ENCODE measurements at regions not wholly inside any gene's neighbourhood (a gene's known extent, or its start where the extent isn't known, plus 50 kb on each side); places are given as distances from the start of the nearest gene placed in this dataset.
A peak's percentile ranks its signal among the peaks of the same experiment; 100 is the strongest.

DNA sequence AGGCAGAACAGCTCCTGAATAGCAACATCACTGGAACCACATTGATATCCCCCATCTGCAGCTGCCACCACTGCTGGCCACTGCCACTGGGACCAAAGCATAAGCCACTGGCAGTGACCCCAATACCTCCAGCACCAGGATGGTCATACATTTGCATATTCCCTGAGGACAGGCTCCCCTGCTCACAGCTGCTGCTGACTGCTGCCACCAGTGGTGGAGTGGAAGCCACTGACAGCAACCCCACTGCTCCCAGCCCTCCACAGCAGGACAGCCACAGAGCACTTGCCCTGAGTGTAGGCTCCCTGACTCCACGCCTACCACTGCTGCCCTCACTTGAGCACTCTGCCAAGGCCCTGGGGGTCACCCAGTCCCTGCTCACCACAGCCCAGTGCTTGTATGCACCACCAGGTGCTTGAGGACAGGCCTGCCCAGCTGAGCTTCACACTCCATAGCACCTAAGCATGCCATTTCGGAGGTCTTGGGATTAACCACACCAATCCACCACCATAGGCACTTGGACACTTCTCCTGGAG lies 327.4 kb upstream of the RPS23 start:
- TF ChIP-seq CTCF (IDR thresholded peaks at IDR 0.05; ENCODE audit: low read depth, low read length): no peak
- no peak overlapping the region for H3K4me3 ChIP-seq (ENCODE audit: low read depth, low read length)

DNA sequence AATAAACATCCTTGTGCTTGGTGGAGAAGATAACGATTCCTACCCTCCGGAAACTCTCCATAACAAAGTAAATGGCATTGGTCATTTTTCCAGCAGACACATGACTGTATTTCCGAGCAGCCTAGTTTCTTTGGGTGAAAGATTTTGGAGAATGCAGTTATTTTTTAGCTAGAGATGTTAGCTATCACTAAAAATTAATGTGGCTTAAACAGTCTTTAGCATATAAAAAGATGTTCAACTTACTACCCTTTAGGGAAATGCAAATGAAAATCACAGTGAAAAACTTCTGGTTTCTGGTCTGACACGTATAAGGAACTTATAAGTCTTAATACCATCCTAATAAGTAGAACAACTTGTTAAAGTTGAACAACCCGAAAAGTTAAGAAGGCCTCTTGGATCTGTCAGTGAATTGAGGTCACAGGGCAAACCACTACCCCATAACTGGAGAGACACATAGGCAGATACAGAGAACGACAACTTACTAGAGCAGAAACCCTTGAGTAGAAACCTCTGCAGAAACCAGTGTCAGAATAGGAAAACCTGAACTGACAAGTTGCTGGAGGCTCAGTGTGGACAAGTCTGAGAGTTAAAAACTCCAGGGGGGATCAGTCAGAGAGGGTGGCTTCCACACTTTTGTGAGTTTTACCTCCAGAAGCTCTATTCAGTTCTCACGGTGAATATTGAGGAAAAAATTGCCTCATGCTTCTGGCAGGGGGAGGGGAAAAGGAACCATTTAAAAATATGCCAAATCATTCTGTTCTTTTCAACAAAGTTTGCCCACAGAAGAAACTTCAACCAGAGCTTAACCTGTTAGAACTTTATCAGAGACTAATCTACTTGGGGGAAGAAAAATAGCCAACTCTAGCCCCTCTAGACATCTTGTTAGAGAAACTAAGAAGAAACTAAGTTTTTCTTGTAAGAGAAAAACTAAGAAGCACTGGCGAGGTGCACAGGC lies 325.2 kb upstream of the RPS23 start:
- H3K4me3 ChIP-seq (ENCODE audit: low read depth, low read length): no peak overlapping the region

GRCh38 chr5:82601861-82602260 lies 323.7 kb upstream of the RPS23 start:
- TF ChIP-seq CTCF (IDR thresholded peaks at IDR 0.05; ENCODE audit: low read depth, low read length): no peak
- no peak overlapping the region for H3K4me3 ChIP-seq (ENCODE audit: low read depth, low read length)

More for the DNA sequence above, 325.2 kb upstream of the RPS23 start:
- TF ChIP-seq CTCF (IDR thresholded peaks at IDR 0.05; ENCODE audit: low read depth, low read length): no peak

DNA sequence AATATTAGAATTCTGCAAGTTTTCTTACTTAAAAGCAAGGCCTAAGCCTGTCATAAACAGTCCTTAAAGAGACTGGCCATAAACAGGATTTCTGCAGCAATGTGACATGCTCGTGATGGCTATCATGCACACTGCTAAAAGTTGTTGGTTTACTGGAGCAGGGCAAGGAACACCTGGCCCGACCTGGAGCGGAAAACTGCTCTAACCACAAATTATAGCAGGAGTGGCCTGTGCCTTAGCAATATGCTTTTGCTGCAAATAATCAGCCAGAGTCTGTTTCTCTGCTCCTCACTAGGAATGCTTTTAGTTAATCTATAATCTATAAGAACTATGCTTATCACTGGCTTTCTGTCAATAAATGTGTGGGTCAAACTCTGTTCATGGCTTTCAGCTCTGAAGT lies 322.9 kb upstream of the RPS23 start:
- TF ChIP-seq CTCF (IDR thresholded peaks at IDR 0.05; ENCODE audit: low read depth, low read length): no peak
- H3K4me3 ChIP-seq (ENCODE audit: low read depth, low read length): no peak overlapping the region

DNA sequence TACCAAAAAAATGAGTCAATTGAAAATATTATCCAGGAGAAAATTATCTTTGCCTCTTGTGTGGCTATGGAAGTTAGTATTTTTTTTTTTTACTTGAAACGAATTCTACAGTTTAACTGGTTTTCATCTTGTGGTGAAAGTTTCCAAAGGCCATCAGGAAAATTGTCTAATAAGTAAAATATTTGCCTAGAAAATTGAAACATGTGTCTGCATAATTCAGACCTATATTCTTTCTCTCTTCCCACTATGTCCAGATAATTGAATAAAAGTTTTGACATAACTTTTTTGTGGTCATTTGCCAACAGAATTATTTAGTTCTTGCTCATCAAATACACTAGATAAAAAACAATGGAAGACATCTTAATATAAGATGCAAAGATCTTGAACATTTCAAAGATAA lies 321.5 kb upstream of the RPS23 start:
- no peak overlapping the region for H3K4me3 ChIP-seq (ENCODE audit: low read depth, low read length)
- no peak for TF ChIP-seq CTCF (IDR thresholded peaks at IDR 0.05; ENCODE audit: low read depth, low read length)

DNA sequence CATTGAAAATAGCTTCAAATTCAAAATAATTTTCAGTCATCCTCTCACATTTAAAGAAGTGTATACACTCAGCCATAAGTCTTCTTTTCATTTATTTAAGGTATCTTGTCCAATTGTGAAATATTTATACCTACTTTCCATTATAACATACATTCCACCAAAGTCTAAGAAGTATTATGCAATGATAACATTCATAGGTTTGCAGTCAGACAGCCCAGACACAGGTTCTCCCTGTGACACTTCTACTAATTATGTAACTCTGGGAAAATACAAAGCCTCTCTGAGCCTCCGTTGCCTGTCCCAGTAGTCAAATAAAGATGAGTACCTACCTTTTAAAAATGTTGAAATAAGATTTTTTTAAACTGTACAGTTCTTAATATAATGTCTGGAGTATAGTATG lies 320.9 kb upstream of the RPS23 start:
- TF ChIP-seq CTCF (IDR thresholded peaks at IDR 0.05; ENCODE audit: low read depth, low read length): no peak
- H3K4me3 ChIP-seq (ENCODE audit: low read depth, low read length): no peak overlapping the region

DNA sequence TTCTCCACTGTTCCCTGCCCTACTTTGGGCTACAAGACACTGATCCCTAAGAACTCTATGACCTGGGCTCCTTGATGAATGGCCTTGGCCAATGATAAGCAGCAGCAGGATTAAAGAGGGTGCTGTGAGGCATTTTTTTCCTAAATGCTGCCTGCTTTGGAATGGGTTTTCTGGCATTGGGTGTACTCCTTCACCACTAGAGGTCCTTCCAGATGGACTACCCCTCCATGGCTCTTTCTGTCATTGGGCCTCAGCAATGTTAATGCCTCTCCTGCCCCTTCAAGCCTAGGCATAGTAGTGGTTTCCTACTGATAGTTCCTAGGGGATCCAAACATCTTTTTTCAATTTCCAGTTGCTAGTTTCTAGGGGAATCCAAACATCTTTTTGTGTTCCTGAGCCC lies 319.3 kb upstream of the RPS23 start:
- no peak overlapping the region for H3K4me3 ChIP-seq (ENCODE audit: low read depth, low read length)
- TF ChIP-seq CTCF (IDR thresholded peaks at IDR 0.05; ENCODE audit: low read depth, low read length): 0 out of 2 replicates have a peak, but pooled peaks have one; percentile 11
